Smooth muscle cell (in vitro differentiated cells): ENCODE measurements at regions not wholly inside any gene's neighbourhood (a gene's known extent, or its start where the extent isn't known, plus 50 kb on each side); places are given as distances from the start of the nearest gene placed in this dataset.

ENCODE experiments used
- DNase-seq: peaks from one replicate; lab custom pipeline; 2025; ENCODE audit not compliant: unreplicated experiment; lab: John Stamatoyannopoulos, UW
- H2AFZ ChIP-seq: fragments of 200-600 bp; sonication (generic); 2 replicates; pipeline ENCODE4 v1.6.0; 2016; ENCODE audit warnings: antibody characterized with exemption, low read depth, mild to moderate bottlenecking
- H3F3A ChIP-seq: fragments of 200-600 bp; sonication (generic); 2 replicates; pipeline ENCODE4 v1.6.0; 2017; ENCODE audit warnings: antibody characterized with exemption, low read depth
- H3K27ac ChIP-seq: fragments of 200-600 bp; sonication (generic); 2 replicates; pipeline ENCODE4 v1.5.1; 2016; ENCODE audit warnings: low read depth, mild to moderate bottlenecking
- H3K27me3 ChIP-seq: fragments of 200-600 bp; sonication (generic); 2 replicates; pipeline ENCODE4 v1.6.1; 2016; ENCODE audit warnings: low read depth, mild to moderate bottlenecking
- H3K36me3 ChIP-seq: fragments of 200-600 bp; sonication (generic); 2 replicates; pipeline ENCODE4 v1.5.1; 2016; ENCODE audit warnings: low read depth
- H3K4me1 ChIP-seq: fragments of 200-600 bp; sonication (generic); 2 replicates; pipeline ENCODE4 v1.5.1; 2016; ENCODE audit warnings: low read depth
- H3K4me2 ChIP-seq: fragments of 200-600 bp; sonication (generic); 2 replicates; pipeline ENCODE4 v1.6.0; 2016; ENCODE audit warnings: mild to moderate bottlenecking
- H3K4me3 ChIP-seq: fragments of 200-600 bp; sonication (generic); 2 replicates; pipeline ENCODE4 v1.5.1; 2016; ENCODE audit warnings: mild to moderate bottlenecking
- H3K79me2 ChIP-seq: fragments of 200-600 bp; sonication (generic); 2 replicates; pipeline ENCODE4 v1.6.0; 2016; ENCODE audit warnings: low read depth, mild to moderate bottlenecking
- H3K9ac ChIP-seq: fragments of 200-600 bp; sonication (generic); 2 replicates; pipeline ENCODE4 v1.6.0; 2016; ENCODE audit warnings: low read depth
- H3K9me3 ChIP-seq: fragments of 200-600 bp; sonication (generic); replicated peaks from 2 replicates; pipeline ENCODE4 v1.5.1; 2016; ENCODE audit warnings: low read depth
- H4K20me1 ChIP-seq: fragments of 200-600 bp; sonication (generic); 2 replicates; pipeline ENCODE4 v1.6.0; 2016; ENCODE audit warnings: low read depth
- WGBS: methylation state at CpG from one replicate; pipeline ENCODE4 v1.1.7; 2016; ENCODE audit warnings: low lambda C conversion rate; 5-methylcytosine and 5-hydroxymethylcytosine counted together
- TF ChIP-seq, protein P1 (sequence below): fragments of 200-600 bp; sonication (generic); IDR thresholded peaks from 2 replicates; pipeline ENCODE4 v1.5.1; 2017; ENCODE audit warnings: borderline replicate concordance, mild to moderate bottlenecking, antibody characterized with exemption; ENCODE audit not compliant: insufficient read depth, poor library complexity, severe bottlenecking

- H3K4me1 ChIP-seq: no peaks in the 10 kb centered on the region
- no peaks in the 10 kb centered on the region for H4K20me1 ChIP-seq
- no peak overlapping the region for H3K9ac ChIP-seq
- no peak overlapping the region for H3K27ac ChIP-seq
- H3K36me3 ChIP-seq: no peaks in the 10 kb centered on the region
- no peaks in the 10 kb centered on the region for H3K9me3 ChIP-seq
- TF ChIP-seq, protein P1, sequence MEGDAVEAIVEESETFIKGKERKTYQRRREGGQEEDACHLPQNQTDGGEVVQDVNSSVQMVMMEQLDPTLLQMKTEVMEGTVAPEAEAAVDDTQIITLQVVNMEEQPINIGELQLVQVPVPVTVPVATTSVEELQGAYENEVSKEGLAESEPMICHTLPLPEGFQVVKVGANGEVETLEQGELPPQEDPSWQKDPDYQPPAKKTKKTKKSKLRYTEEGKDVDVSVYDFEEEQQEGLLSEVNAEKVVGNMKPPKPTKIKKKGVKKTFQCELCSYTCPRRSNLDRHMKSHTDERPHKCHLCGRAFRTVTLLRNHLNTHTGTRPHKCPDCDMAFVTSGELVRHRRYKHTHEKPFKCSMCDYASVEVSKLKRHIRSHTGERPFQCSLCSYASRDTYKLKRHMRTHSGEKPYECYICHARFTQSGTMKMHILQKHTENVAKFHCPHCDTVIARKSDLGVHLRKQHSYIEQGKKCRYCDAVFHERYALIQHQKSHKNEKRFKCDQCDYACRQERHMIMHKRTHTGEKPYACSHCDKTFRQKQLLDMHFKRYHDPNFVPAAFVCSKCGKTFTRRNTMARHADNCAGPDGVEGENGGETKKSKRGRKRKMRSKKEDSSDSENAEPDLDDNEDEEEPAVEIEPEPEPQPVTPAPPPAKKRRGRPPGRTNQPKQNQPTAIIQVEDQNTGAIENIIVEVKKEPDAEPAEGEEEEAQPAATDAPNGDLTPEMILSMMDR: no peak
- H3K4me3 ChIP-seq: no peak overlapping the region
- H2AFZ ChIP-seq: no peak overlapping the region
- no peaks in the 10 kb centered on the region for H3K27me3 ChIP-seq
- 89% methylated on average over 11 of the region's 11 CpGs for WGBS
- H3K79me2 ChIP-seq: no peaks in the 10 kb centered on the region
- no peak for DNase-seq
- no peak overlapping the region for H3K4me2 ChIP-seq
- H3F3A ChIP-seq: no peaks in the 10 kb centered on the region
Measured at GRCh38 chr2:2845267-2845666, 514.2 kb upstream of the MYT1L start.

DNA sequence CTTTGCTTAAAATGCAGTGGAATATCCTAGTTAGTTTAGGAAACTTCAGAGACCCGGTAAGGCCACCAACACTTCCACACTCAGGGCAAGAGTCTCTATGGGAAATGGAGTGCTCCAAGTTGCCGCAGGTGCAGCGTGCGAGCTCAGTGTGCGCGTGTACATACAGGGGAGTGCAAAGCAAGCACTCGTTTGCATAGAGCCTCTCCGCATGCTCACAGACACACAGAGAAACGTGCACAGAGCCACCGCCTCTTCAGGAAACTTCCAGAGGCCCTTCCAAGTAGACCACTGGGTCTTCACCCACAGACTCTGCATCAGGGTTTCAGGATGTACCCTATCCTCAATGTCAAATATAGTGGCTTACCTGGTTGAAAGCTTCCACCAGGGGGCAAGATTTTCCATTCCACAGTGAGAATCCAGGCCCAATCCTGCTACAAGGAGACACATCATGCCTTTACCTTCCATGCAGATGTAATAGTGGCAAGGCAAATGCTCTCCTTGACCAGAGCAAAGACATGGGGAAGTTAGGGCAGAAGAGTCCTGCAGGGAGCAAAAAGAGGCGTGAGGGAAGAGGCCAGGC, 513.0 kb upstream of the MYT1L start:
- DNase-seq: no peak
- Histone ChIP-seq H3K79me2 (no peaks in the 10 kb centered on the region), H3K27ac (no peak overlapping the region), H3K4me2 (no peak overlapping the region), H3K4me1 (no peaks in the 10 kb centered on the region), H4K20me1 (no peaks in the 10 kb centered on the region), H3K9ac (no peak overlapping the region), H2AFZ (no peak overlapping the region), H3K36me3 (no peaks in the 10 kb centered on the region), H3K4me3 (no peak overlapping the region), H3K9me3 (no peaks in the 10 kb centered on the region), H3F3A (no peaks in the 10 kb centered on the region), H3K27me3 (no peaks in the 10 kb centered on the region)
- TF ChIP-seq, protein P1: peak; percentile 28
- WGBS: 88% methylated on average over 11 of the region's 11 CpGs

DNA sequence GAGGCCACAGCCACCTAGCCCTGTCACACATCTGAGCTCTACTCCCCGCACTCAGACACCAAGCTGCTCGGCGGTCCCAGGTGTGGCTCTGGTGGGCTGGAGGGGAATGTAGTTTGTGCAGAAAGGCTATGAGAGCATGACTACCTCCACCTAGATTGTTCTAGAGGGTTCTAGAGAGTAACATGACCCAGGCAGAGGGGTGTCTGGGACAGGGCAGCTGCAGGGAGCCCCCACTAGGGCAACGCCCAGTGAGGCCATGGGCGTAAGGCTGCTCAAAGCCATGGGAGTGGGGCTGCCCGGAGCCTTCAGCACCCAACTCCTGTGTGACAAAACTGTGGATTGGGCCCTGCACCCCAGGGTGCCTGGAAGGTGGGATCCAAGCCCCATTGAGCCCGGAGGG, 511.4 kb upstream of the MYT1L start:
- Histone ChIP-seq H3K9me3 (no peaks in the 10 kb centered on the region), H3K36me3 (no peaks in the 10 kb centered on the region)
- 96% methylated on average over 7 of the region's 7 CpGs for WGBS

More for the DNA sequence above, 511.4 kb upstream of the MYT1L start:
- no peak overlapping the region for H3K4me2 ChIP-seq
- DNase-seq: no peak
- H3K27ac ChIP-seq: no peak overlapping the region
- no peak overlapping the region for H3K4me3 ChIP-seq
- no peak overlapping the region for H3K9ac ChIP-seq
- TF ChIP-seq, protein P1: no peak
- H3K4me1 ChIP-seq: no peaks in the 10 kb centered on the region
- H4K20me1 ChIP-seq: no peaks in the 10 kb centered on the region
- H3K27me3 ChIP-seq: no peaks in the 10 kb centered on the region
- no peaks in the 10 kb centered on the region for H3K79me2 ChIP-seq
- no peak overlapping the region for H2AFZ ChIP-seq
- no peaks in the 10 kb centered on the region for H3F3A ChIP-seq
